ENCODE measurements at regions not wholly inside any gene's neighbourhood (a gene's known extent, or its start where the extent isn't known, plus 50 kb on each side); places are given as distances from the start of the nearest gene placed in this dataset.

DNA sequence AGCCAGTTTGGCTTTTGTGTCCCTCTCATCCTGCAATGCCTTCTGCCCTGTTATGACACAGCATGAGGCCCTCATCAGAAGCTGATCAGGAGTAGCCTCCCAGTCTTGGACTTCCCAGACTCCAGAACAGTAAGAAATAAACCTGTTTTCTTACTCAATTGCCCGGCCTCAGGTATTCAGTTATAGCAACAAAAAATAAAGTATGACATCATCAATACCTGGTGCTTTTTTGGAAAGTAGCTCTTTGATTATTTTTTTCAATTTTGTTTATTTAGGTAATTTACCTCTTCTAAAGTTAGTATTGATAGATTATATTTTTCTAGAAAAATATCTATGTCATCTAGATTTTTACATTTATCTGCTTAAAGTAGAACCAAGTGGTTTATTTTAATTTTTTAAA lies 112.8 kb upstream of the CES5A start:
- H3K4me1 ChIP-seq (ENCODE audit: insufficient read depth, low read length), result no peaks in the 10 kb centered on the region
- no peak overlapping the region for H3K4me3 ChIP-seq (ENCODE audit: insufficient read depth, low read length)
- H3K4me2 ChIP-seq (ENCODE audit: insufficient read depth, low read length), result no peak overlapping the region
- H2AFZ ChIP-seq (ENCODE audit: low read length), result no peak overlapping the region
- no peaks in the 10 kb centered on the region for H3K9me3 ChIP-seq (ENCODE audit: low read depth, low read length)
- no peaks in the 10 kb centered on the region for H3K79me2 ChIP-seq (ENCODE audit: insufficient read depth, low read length)
- H4K20me1 ChIP-seq (ENCODE audit: insufficient read depth, low read length), result no peaks in the 10 kb centered on the region
- no peak overlapping the region for H3K27ac ChIP-seq (ENCODE audit: low read depth, low read length)
- TF ChIP-seq, protein P1, sequence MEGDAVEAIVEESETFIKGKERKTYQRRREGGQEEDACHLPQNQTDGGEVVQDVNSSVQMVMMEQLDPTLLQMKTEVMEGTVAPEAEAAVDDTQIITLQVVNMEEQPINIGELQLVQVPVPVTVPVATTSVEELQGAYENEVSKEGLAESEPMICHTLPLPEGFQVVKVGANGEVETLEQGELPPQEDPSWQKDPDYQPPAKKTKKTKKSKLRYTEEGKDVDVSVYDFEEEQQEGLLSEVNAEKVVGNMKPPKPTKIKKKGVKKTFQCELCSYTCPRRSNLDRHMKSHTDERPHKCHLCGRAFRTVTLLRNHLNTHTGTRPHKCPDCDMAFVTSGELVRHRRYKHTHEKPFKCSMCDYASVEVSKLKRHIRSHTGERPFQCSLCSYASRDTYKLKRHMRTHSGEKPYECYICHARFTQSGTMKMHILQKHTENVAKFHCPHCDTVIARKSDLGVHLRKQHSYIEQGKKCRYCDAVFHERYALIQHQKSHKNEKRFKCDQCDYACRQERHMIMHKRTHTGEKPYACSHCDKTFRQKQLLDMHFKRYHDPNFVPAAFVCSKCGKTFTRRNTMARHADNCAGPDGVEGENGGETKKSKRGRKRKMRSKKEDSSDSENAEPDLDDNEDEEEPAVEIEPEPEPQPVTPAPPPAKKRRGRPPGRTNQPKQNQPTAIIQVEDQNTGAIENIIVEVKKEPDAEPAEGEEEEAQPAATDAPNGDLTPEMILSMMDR (IDR thresholded peaks at IDR 0.05; ENCODE audit: extremely low read depth, low read depth, low read length), result no peak
- DNase-seq (ENCODE audit: insufficient read length, low spot score, missing footprints), result no peak
- no peaks in the 10 kb centered on the region for H3K36me3 ChIP-seq (ENCODE audit: insufficient read depth, low read length)
- H3K27me3 ChIP-seq (ENCODE audit: insufficient read depth, low read length), result no peaks in the 10 kb centered on the region

DNA sequence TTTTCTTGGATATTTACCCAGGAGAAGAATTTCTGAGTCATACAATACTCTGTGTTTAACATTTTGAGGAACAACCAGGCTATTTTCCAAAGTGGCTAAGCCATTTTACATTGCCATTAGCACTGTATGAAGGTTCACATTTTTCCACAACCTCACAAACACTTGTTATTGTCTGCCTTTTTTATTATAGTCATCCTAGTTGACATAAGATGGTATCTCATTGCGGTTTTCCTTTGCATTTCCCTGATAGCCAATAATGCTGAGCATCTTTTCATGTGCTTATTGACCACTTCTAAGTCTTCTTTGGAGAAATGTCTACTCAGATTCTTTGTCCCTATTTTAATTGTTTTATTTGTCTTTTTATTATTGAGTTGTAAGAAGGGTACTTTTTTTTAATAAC lies 107.4 kb upstream of the CES5A start:
- TF ChIP-seq, protein P1 (IDR thresholded peaks at IDR 0.05; ENCODE audit: extremely low read depth, low read depth, low read length), result no peak
- Histone ChIP-seq H4K20me1 (ENCODE audit: insufficient read depth, low read length) (no peaks in the 10 kb centered on the region), H3K4me1 (ENCODE audit: insufficient read depth, low read length) (no peaks in the 10 kb centered on the region), H3K4me3 (ENCODE audit: insufficient read depth, low read length) (no peak overlapping the region), H3K79me2 (ENCODE audit: insufficient read depth, low read length) (no peaks in the 10 kb centered on the region), H3K27ac (ENCODE audit: low read depth, low read length) (no peak overlapping the region), H3K27me3 (ENCODE audit: insufficient read depth, low read length) (no peaks in the 10 kb centered on the region), H3K36me3 (ENCODE audit: insufficient read depth, low read length) (no peaks in the 10 kb centered on the region), H2AFZ (ENCODE audit: low read length) (no peak overlapping the region), H3K4me2 (ENCODE audit: insufficient read depth, low read length) (no peak overlapping the region), H3K9me3 (ENCODE audit: low read depth, low read length) (no peaks in the 10 kb centered on the region)
- DNase-seq (ENCODE audit: insufficient read length, low spot score, missing footprints), result no peak

DNA sequence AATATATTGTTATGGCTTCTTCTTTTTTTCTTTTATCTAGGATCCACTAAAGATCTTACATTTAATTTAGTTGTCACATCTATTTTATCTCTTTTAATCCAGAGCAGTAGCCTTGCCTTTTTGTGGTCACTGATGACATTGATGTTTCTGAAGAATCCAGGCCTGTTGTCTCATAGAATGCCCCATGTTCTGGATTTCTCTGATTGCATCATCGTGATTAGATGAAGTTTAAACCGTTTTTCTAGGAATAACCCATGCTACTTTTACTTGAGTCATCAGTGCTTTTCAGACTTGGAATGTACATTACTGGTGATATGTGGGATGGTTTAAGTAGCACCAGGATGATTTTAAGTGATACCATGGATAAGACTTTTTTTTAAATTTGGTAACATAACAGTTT lies 106.4 kb upstream of the CES5A start:
- TF ChIP-seq, protein P1 (IDR thresholded peaks at IDR 0.05; ENCODE audit: extremely low read depth, low read depth, low read length), result no peak
- H3K27ac ChIP-seq (ENCODE audit: low read depth, low read length), result no peak overlapping the region
- H3K79me2 ChIP-seq (ENCODE audit: insufficient read depth, low read length), result no peaks in the 10 kb centered on the region
- no peaks in the 10 kb centered on the region for H3K27me3 ChIP-seq (ENCODE audit: insufficient read depth, low read length)
- H2AFZ ChIP-seq (ENCODE audit: low read length), result no peak overlapping the region
- H3K4me3 ChIP-seq (ENCODE audit: insufficient read depth, low read length), result no peak overlapping the region
- no peaks in the 10 kb centered on the region for H3K4me1 ChIP-seq (ENCODE audit: insufficient read depth, low read length)
- H3K9me3 ChIP-seq (ENCODE audit: low read depth, low read length), result no peaks in the 10 kb centered on the region
- no peak for DNase-seq (ENCODE audit: insufficient read length, low spot score, missing footprints)
- H3K4me2 ChIP-seq (ENCODE audit: insufficient read depth, low read length), result no peak overlapping the region
- H4K20me1 ChIP-seq (ENCODE audit: insufficient read depth, low read length), result no peaks in the 10 kb centered on the region
- H3K36me3 ChIP-seq (ENCODE audit: insufficient read depth, low read length), result no peaks in the 10 kb centered on the region

DNA sequence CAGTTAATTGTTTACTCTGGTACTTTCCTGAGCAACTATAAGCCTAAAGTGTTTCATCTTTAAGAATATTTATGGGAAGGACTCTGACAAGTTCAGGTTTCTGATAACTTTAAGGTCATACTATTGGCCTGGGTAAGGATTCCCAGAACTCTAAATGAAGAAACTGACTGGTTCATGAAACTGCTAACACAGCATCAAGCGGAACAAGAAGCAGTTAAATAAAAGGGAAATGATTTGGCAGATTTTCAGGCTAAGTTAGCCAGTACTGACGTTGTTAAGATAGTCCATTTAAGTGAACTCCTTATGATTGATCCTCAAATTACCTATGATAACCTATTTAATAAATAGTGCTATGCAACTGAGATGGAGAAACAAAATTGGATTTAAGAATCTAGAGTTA lies 101.6 kb upstream of the CES5A start:
- no peaks in the 10 kb centered on the region for H3K36me3 ChIP-seq (ENCODE audit: insufficient read depth, low read length)

More for the DNA sequence above, 101.6 kb upstream of the CES5A start:
- no peaks in the 10 kb centered on the region for H4K20me1 ChIP-seq (ENCODE audit: insufficient read depth, low read length)
- no peak overlapping the region for H3K27ac ChIP-seq (ENCODE audit: low read depth, low read length)
- no peaks in the 10 kb centered on the region for H3K4me1 ChIP-seq (ENCODE audit: insufficient read depth, low read length)
- H2AFZ ChIP-seq (ENCODE audit: low read length), result no peak overlapping the region
- no peaks in the 10 kb centered on the region for H3K27me3 ChIP-seq (ENCODE audit: insufficient read depth, low read length)
- no peaks in the 10 kb centered on the region for H3K79me2 ChIP-seq (ENCODE audit: insufficient read depth, low read length)
- TF ChIP-seq, protein P1 (IDR thresholded peaks at IDR 0.05; ENCODE audit: extremely low read depth, low read depth, low read length), result no peak
- H3K9me3 ChIP-seq (ENCODE audit: low read depth, low read length), result no peaks in the 10 kb centered on the region
- no peak for DNase-seq (ENCODE audit: insufficient read length, low spot score, missing footprints)
- H3K4me3 ChIP-seq (ENCODE audit: insufficient read depth, low read length), result no peak overlapping the region
- no peak overlapping the region for H3K4me2 ChIP-seq (ENCODE audit: insufficient read depth, low read length)

All from osteoblast (primary cell).